Endothelial cell (in vitro differentiated cells): ENCODE measurements at regions not wholly inside any gene's neighbourhood (a gene's known extent, or its start where the extent isn't known, plus 50 kb on each side); places are given as distances from the start of the nearest gene placed in this dataset.

Experiments
- DNase-seq: peaks from one replicate; pipeline ENCODE4 v3.0.0; 2021; ENCODE audit warnings: low spot score
- H3K27ac Mint-ChIP-seq: one replicate; pipeline ENCODE4 v1.8.0; 2021; ENCODE audit warnings: mixed read lengths, inconsistent platforms; ENCODE audit not compliant: unreplicated experiment
- H3K27me3 Mint-ChIP-seq: one replicate; pipeline ENCODE4 v1.8.0; 2021; ENCODE audit warnings: mild to moderate bottlenecking, moderate library complexity, mixed read lengths, inconsistent platforms; ENCODE audit not compliant: unreplicated experiment
- H3K36me3 Mint-ChIP-seq: one replicate; pipeline ENCODE4 v1.8.0; 2021; ENCODE audit warnings: mild to moderate bottlenecking, low read depth, mixed read lengths, inconsistent platforms; ENCODE audit not compliant: unreplicated experiment
- H3K4me1 Mint-ChIP-seq: one replicate; pipeline ENCODE4 v1.8.0; 2021; ENCODE audit warnings: mild to moderate bottlenecking, mixed read lengths, inconsistent platforms; ENCODE audit not compliant: unreplicated experiment
- H3K4me3 Mint-ChIP-seq: one replicate; pipeline ENCODE4 v1.8.0; 2021; ENCODE audit warnings: mild to moderate bottlenecking, mixed read lengths, inconsistent platforms; ENCODE audit not compliant: unreplicated experiment
- H3K9me3 Mint-ChIP-seq: one replicate; pipeline ENCODE4 v1.8.0; 2021; ENCODE audit warnings: mixed read lengths, inconsistent platforms; ENCODE audit not compliant: unreplicated experiment
- CTCF ChIP-seq: fragments of 200-600 bp; sonication (generic); IDR thresholded peaks from one replicate; pipeline ENCODE4 v1.5.0; 2021; ENCODE audit warnings: antibody characterized with exemption; ENCODE audit not compliant: unreplicated experiment

DNA sequence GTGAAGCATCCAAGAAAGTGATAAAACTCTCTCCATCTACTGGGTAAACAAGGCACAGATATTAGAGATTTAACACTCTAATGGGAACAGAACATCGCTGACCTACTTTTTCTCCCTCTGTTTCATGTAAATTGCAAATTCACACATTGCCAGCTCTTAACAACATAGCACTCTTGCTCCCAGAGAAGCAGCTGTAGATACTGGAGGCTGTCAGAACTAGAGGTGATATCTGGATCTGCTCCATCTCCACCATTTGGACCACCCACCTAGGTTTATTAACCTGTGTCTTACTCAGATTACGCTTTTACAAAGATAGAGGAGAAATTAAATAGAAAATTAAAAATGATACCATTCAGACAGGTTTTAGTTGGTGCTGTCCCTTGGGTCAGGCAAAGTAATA is 289.1 kb upstream of the CRBN start:
- H3K4me1 Mint-ChIP-seq, result no peaks in the 10 kb centered on the region
- H3K27me3 Mint-ChIP-seq, result no peaks in the 10 kb centered on the region
- no peak for DNase-seq
- peaks cover 3% of the 10 kb centered on the region for H3K9me3 Mint-ChIP-seq
- H3K4me3 Mint-ChIP-seq, result no peak overlapping the region
- peaks cover 5% of the 10 kb centered on the region for H3K36me3 Mint-ChIP-seq
- H3K27ac Mint-ChIP-seq, result no peak overlapping the region
- no peak for TF ChIP-seq CTCF

GRCh38 chr3:3464131-3464530 is 284.6 kb upstream of the CRBN start:
- Mint-ChIP-seq H3K9me3 (peaks cover 15% of the 10 kb centered on the region), H3K4me1 (no peaks in the 10 kb centered on the region), H3K36me3 (peaks cover 5% of the 10 kb centered on the region), H3K27me3 (no peaks in the 10 kb centered on the region), H3K4me3 (no peak overlapping the region), H3K27ac (no peak overlapping the region)
- no peak for DNase-seq
- TF ChIP-seq CTCF, result no peak

DNA sequence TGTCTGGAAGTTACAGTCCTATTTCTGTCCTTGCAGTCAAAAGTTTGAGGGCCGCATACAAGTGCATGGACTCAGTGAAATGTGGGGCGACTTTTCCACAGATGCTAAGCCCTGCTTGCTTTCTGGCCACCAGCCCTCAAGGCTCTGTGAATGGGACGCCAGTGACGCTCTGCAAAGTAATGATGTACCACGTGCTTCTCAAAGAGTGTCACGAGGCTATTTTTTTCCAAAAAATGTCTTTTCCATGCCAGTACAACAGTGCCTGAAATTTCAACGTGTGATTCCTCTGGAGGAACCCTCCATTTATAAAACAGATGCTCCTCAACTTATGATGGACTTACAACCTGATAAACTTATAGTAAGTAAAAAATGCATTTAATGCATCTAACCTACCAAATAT is 281.8 kb upstream of the CRBN start:
- no peak overlapping the region for H3K27ac Mint-ChIP-seq
- H3K27me3 Mint-ChIP-seq, result peaks cover 1% of the 10 kb centered on the region
- peaks cover 22% of the 10 kb centered on the region for H3K9me3 Mint-ChIP-seq
- no peak overlapping the region for H3K4me3 Mint-ChIP-seq
- no peak for TF ChIP-seq CTCF
- no peak for DNase-seq
- peaks cover 5% of the 10 kb centered on the region for H3K36me3 Mint-ChIP-seq
- no peaks in the 10 kb centered on the region for H3K4me1 Mint-ChIP-seq

DNA sequence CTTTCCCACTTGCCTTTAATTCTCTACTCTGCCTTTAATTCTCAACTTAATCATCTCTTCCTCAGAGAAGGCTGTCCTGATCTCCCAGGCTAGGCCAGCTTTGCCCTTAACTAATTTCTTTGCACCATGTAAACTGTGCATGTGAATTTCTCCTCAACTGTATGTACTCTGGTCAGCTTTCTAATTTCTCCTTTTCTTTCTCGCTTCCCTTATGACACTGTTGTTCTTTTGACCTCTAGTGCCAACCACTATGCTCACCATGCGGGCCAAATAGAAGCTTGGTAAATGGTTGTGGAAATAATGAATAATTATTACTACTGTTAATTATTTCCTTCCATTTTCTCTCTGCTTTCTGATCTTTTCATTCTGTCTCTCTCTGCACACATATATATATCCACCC is 269.0 kb upstream of the CRBN start:
- Mint-ChIP-seq H3K4me3 (no peak overlapping the region), H3K27me3 (no peaks in the 10 kb centered on the region), H3K9me3 (peaks cover 17% of the 10 kb centered on the region), H3K4me1 (no peaks in the 10 kb centered on the region), H3K36me3 (no peaks in the 10 kb centered on the region), H3K27ac (no peak overlapping the region)
- DNase-seq, result no peak
- no peak for TF ChIP-seq CTCF

DNA sequence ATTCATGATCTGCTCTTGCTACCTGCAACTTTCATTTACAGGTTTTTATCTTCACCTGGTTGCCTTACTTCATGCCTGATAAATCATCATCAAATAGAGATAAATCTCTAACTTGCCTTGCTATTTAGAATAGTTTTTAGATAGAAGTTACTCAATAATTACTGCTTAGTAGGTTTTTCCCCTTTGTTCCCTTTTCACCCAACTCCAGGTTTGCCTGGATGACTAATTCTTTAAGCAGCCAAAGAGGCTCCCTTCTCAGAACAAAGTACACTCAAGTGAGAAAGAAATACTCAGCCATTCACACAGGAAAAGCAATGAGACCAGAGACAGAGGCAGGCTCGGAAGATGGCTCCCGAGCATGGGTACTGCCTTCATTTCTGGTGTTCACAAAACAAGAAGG is 268.1 kb upstream of the CRBN start:
- H3K27me3 Mint-ChIP-seq, result no peaks in the 10 kb centered on the region
- H3K36me3 Mint-ChIP-seq, result no peaks in the 10 kb centered on the region
- DNase-seq, result no peak
- no peak overlapping the region for H3K4me3 Mint-ChIP-seq
- peaks cover 17% of the 10 kb centered on the region for H3K9me3 Mint-ChIP-seq
- TF ChIP-seq CTCF, result no peak
- H3K4me1 Mint-ChIP-seq, result no peaks in the 10 kb centered on the region
- no peak overlapping the region for H3K27ac Mint-ChIP-seq
